Ishikawa (cell line): ENCODE measurements at regions not wholly inside any gene's neighbourhood (a gene's known extent, or its start where the extent isn't known, plus 50 kb on each side); places are given as distances from the start of the nearest gene placed in this dataset.

ENCODE experiments used
- CEBPB ChIP-seq: IDR thresholded peaks from 2 replicates; pipeline ENCODE4 v1.6.1; 2012
- CREB1 ChIP-seq: IDR thresholded peaks from 2 replicates; pipeline ENCODE4 v1.6.1; 2012; ENCODE audit warnings: low read depth
- EGR1 ChIP-seq: IDR thresholded peaks from 2 replicates; pipeline ENCODE4 v1.6.1; 2012
- EP300 ChIP-seq: IDR thresholded peaks from 2 replicates; pipeline ENCODE4 v1.6.1; 2012; ENCODE audit warnings: borderline replicate concordance
- FOXM1 ChIP-seq: IDR thresholded peaks from 2 replicates; pipeline ENCODE4 v1.6.1; 2012; ENCODE audit warnings: low read depth, borderline replicate concordance
- NFIC ChIP-seq: IDR thresholded peaks from 2 replicates; pipeline ENCODE4 v1.6.1; 2012
- RAD21 ChIP-seq: IDR thresholded peaks from 2 replicates; pipeline ENCODE4 v1.6.1; 2012; ENCODE audit warnings: low read depth
- TAF1 ChIP-seq: IDR thresholded peaks from 2 replicates; pipeline ENCODE4 v1.6.1; 2012; ENCODE audit warnings: low read depth, mild to moderate bottlenecking
- TCF12 ChIP-seq: IDR thresholded peaks from 2 replicates; pipeline ENCODE4 v1.6.1; 2012; ENCODE audit warnings: low read depth
- TEAD4 ChIP-seq: IDR thresholded peaks from 2 replicates; pipeline ENCODE4 v1.6.1; 2012
- YY1 ChIP-seq: IDR thresholded peaks from 2 replicates; pipeline ENCODE4 v1.6.1; 2012; ENCODE audit warnings: low read depth
- ZBTB7A ChIP-seq: IDR thresholded peaks from 2 replicates; pipeline ENCODE4 v1.6.1; 2012; ENCODE audit warnings: low read depth
- TF ChIP-seq, protein P1 (sequence below): IDR thresholded peaks from 2 replicates; pipeline ENCODE4 v1.6.1; 2012
- TF ChIP-seq, protein P2 (sequence below): IDR thresholded peaks from 2 replicates; pipeline ENCODE4 v1.6.1; 2012; ENCODE audit warnings: low read depth, mild to moderate bottlenecking
- TF ChIP-seq, protein P3 (sequence below): IDR thresholded peaks from 2 replicates; pipeline ENCODE4 v1.6.1; 2012

DNA sequence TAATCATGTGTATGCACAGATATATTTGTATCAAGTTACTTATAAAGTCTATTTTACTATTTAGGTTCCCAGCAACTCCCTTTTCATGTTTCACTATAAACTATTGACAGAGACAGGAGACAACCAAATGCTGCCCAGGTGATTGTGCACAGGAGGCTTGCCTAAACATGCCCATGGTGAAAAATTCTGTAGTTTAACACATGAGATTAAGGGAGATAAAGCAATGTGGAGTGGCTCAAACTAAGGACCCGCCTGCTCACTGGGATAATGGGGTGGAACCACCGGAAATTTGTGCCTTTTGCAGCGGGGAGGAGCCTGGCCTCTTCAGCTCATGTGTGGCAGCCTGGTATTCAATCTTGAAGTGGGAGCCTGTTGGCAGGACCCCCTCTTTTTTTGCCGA lies 459.5 kb upstream of the CNTN5 start:
- no peak for TF ChIP-seq YY1
- TF ChIP-seq ZBTB7A, result no peak
- TF ChIP-seq, protein P1, sequence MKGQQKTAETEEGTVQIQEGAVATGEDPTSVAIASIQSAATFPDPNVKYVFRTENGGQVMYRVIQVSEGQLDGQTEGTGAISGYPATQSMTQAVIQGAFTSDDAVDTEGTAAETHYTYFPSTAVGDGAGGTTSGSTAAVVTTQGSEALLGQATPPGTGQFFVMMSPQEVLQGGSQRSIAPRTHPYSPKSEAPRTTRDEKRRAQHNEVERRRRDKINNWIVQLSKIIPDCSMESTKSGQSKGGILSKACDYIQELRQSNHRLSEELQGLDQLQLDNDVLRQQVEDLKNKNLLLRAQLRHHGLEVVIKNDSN, result no peak
- TF ChIP-seq RAD21, result no peak
- no peak for TF ChIP-seq EP300
- TF ChIP-seq NFIC, result no peak
- TF ChIP-seq, protein P2, sequence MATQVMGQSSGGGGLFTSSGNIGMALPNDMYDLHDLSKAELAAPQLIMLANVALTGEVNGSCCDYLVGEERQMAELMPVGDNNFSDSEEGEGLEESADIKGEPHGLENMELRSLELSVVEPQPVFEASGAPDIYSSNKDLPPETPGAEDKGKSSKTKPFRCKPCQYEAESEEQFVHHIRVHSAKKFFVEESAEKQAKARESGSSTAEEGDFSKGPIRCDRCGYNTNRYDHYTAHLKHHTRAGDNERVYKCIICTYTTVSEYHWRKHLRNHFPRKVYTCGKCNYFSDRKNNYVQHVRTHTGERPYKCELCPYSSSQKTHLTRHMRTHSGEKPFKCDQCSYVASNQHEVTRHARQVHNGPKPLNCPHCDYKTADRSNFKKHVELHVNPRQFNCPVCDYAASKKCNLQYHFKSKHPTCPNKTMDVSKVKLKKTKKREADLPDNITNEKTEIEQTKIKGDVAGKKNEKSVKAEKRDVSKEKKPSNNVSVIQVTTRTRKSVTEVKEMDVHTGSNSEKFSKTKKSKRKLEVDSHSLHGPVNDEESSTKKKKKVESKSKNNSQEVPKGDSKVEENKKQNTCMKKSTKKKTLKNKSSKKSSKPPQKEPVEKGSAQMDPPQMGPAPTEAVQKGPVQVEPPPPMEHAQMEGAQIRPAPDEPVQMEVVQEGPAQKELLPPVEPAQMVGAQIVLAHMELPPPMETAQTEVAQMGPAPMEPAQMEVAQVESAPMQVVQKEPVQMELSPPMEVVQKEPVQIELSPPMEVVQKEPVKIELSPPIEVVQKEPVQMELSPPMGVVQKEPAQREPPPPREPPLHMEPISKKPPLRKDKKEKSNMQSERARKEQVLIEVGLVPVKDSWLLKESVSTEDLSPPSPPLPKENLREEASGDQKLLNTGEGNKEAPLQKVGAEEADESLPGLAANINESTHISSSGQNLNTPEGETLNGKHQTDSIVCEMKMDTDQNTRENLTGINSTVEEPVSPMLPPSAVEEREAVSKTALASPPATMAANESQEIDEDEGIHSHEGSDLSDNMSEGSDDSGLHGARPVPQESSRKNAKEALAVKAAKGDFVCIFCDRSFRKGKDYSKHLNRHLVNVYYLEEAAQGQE, result no peak

DNA sequence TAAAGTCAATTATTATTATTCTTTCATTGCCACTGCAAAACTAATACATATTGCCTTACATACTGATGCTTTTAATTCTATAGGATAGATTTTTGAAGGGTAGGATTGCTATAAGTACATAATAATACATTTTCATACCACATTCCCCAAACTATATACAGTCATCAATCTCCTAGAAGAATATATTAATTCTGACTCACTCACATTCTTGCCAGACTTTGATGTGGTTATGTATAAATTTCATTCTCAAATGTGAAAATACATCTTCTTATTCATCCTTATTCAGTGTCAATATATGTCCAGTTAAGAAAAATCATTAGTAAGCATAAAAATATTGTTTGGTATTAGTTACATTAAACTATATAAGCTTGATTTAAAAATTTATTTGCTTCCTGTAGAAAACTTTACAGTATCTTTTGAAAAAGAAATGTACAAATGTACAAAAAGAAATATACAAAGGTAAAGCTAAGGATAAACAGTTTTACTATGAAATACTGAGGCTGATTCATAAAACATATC lies 458.8 kb upstream of the CNTN5 start:
- no peak for TF ChIP-seq EGR1
- no peak for TF ChIP-seq ZBTB7A
- TF ChIP-seq TCF12, result no peak
- no peak for TF ChIP-seq FOXM1
- TF ChIP-seq, protein P2, result no peak
- TF ChIP-seq RAD21, result no peak
- no peak for TF ChIP-seq TAF1
- no peak for TF ChIP-seq NFIC
- TF ChIP-seq, protein P1, result no peak
- TF ChIP-seq YY1, result no peak
- TF ChIP-seq CREB1, result no peak
- TF ChIP-seq EP300, result no peak
- TF ChIP-seq CEBPB, result no peak

DNA sequence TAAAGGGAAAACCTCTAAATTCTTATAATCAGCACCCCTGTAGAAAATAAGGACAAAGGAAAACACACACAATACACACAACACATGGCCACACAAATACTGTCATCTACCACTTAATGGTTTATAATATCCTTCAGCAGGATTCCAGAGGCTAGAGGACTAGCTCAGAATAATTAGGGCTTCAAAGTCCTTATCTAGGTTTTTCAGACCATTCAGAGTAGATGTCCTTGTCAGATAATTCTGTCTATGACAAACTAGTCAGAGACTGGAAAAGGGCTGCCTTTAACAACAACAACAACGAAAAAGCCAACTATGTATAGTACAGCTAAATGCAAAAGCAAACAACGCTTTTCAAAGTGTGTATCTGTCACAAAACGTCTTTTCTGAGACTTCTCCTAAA lies 456.5 kb upstream of the CNTN5 start:
- TF ChIP-seq, protein P2, result no peak
- TF ChIP-seq ZBTB7A (no peak), RAD21 (no peak), CREB1 (no peak), EGR1 (no peak), CEBPB (no peak), NFIC (no peak), TCF12 (no peak), TEAD4 (no peak), EP300 (no peak), YY1 (no peak), TAF1 (no peak)
- TF ChIP-seq, protein P1, result no peak
- TF ChIP-seq, protein P3, sequence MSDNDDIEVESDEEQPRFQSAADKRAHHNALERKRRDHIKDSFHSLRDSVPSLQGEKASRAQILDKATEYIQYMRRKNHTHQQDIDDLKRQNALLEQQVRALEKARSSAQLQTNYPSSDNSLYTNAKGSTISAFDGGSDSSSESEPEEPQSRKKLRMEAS, result no peak

DNA sequence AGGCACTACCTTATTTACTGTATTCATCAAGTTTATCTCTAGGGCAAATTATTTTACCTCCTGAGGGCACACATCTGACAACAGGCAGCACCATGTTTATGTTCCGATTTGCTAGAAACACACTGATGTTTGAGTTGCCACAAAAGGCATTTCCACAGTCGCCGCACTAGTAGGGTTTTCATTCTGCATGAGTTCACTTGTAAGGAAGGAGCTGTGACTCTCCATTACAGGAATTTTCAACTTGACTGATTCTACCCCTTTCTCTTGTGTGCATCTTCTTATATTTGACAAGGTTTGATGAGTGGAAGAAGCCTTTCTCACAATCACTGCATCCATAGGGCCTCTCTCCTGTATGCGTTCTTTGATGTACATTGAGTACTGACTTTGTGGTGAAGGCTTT lies 455.9 kb upstream of the CNTN5 start:
- TF ChIP-seq RAD21 (no peak), YY1 (no peak), TCF12 (no peak)

DNA sequence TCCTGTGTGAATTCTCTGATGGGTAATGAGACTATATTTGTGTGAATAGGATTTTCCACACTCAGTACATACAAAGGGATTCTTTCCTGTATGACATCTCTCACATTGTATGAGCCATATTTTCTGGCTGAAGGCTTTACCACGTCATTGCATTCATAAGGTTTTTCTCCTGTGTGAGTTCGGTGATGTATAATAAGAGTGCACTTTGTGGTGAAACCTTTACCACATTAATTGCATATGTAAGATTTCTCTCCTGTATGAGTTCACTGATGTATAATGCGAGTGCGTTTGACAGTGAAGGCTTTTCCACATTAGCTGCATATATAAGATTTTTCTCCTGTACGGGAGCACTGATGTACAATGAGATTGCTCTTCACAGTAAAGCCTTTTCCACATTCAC lies 455.4 kb upstream of the CNTN5 start:
- TF ChIP-seq TAF1 (no peak), TEAD4 (no peak), YY1 (no peak), RAD21 (no peak), NFIC (no peak), CEBPB (no peak), EGR1 (no peak), FOXM1 (no peak), TCF12 (no peak), CREB1 (no peak), EP300 (no peak)
- TF ChIP-seq, protein P2, result no peak
- TF ChIP-seq, protein P1, result no peak
